IPS-18c (cell line): ENCODE measurements at regions not wholly inside any gene's neighbourhood (a gene's known extent, or its start where the extent isn't known, plus 50 kb on each side); places are given as distances from the start of the nearest gene placed in this dataset.

Source experiments
- H3K4me3 ChIP-seq: 2 replicates; pipeline ENCODE4 v1.7.0; 2013; ENCODE audit warnings: low read depth, mild to moderate bottlenecking, low read length, moderate library complexity; ENCODE audit not compliant: insufficient read depth
- H3K9me3 ChIP-seq: one replicate; pipeline ENCODE4 v1.6.1; 2013; ENCODE audit warnings: mild to moderate bottlenecking, low read length, moderate library complexity; ENCODE audit not compliant: control insufficient read depth, insufficient read depth

- no peaks in the 10 kb centered on the region for H3K9me3 ChIP-seq
- H3K4me3 ChIP-seq, result no peak overlapping the region
Observed at GRCh38 chr9:108672475-108673190, 183.2 kb downstream of the ACTL7B start.

- no peaks in the 10 kb centered on the region for H3K9me3 ChIP-seq
- H3K4me3 ChIP-seq, result no peak overlapping the region
Observed at GRCh38 chr9:108671794-108672193, 184.0 kb downstream of the ACTL7B start.

- Histone ChIP-seq H3K4me3 (no peak overlapping the region), H3K9me3 (no peaks in the 10 kb centered on the region)
Observed at GRCh38 chr9:108671176-108671575, 184.6 kb downstream of the ACTL7B start.

- H3K9me3 ChIP-seq, result no peaks in the 10 kb centered on the region
Observed at GRCh38 chr9:108668938-108669335, 186.8 kb downstream of the ACTL7B start.

GRCh38 chr9:108668191-108668937, 187.4 kb downstream of the ACTL7B start:
- Histone ChIP-seq H3K9me3 (no peaks in the 10 kb centered on the region), H3K4me3 (no peak overlapping the region)

More at GRCh38 chr9:108668938-108669335, 186.8 kb downstream of the ACTL7B start:
- H3K4me3 ChIP-seq, result no peak overlapping the region

GRCh38 chr9:108666240-108666784, 189.5 kb downstream of the ACTL7B start:
- Histone ChIP-seq H3K4me3 (no peak overlapping the region), H3K9me3 (no peaks in the 10 kb centered on the region)

- H3K4me3 ChIP-seq, result no peak overlapping the region
- peaks cover 3% of the 10 kb centered on the region for H3K9me3 ChIP-seq
Observed at GRCh38 chr9:108665521-108666239, 190.1 kb downstream of the ACTL7B start.

- Histone ChIP-seq H3K4me3 (no peak overlapping the region), H3K9me3 (peaks cover 13% of the 10 kb centered on the region)
Observed at GRCh38 chr9:108664309-108665255, 191.2 kb downstream of the ACTL7B start.

GRCh38 chr9:108663422-108663821, 192.4 kb downstream of the ACTL7B start:
- H3K4me3 ChIP-seq, result no peak overlapping the region
- H3K9me3 ChIP-seq, result peaks cover 17% of the 10 kb centered on the region

- peaks cover 17% of the 10 kb centered on the region for H3K9me3 ChIP-seq
- no peak overlapping the region for H3K4me3 ChIP-seq
Observed at GRCh38 chr9:108662956-108663355, 192.8 kb downstream of the ACTL7B start.

- H3K9me3 ChIP-seq, result peaks cover 17% of the 10 kb centered on the region
- H3K4me3 ChIP-seq, result no peak overlapping the region
Observed at GRCh38 chr9:108662091-108662875, 193.5 kb downstream of the ACTL7B start.

- Histone ChIP-seq H3K4me3 (no peak overlapping the region), H3K9me3 (peaks cover 17% of the 10 kb centered on the region)
Observed at GRCh38 chr9:108656566-108656965, 199.2 kb downstream of the ACTL7B start.

- H3K4me3 ChIP-seq, result no peak overlapping the region
- peaks cover 15% of the 10 kb centered on the region for H3K9me3 ChIP-seq
Observed at GRCh38 chr9:108655818-108656217, 200.0 kb downstream of the ACTL7B start.

- peaks cover 3% of the 10 kb centered on the region for H3K9me3 ChIP-seq
- H3K4me3 ChIP-seq, result no peak overlapping the region
Observed at GRCh38 chr9:108654566-108654965, 201.2 kb downstream of the ACTL7B start.

- Histone ChIP-seq H3K9me3 (no peaks in the 10 kb centered on the region), H3K4me3 (no peak overlapping the region)
Observed at GRCh38 chr9:108652851-108653250, 202.9 kb downstream of the ACTL7B start.

- H3K9me3 ChIP-seq, result peaks cover 2% of the 10 kb centered on the region
- H3K4me3 ChIP-seq, result no peak overlapping the region
Observed at GRCh38 chr9:108650826-108651225, 205.0 kb downstream of the ACTL7B start.
